ENCODE measurements at regions not wholly inside any gene's neighbourhood (a gene's known extent, or its start where the extent isn't known, plus 50 kb on each side); places are given as distances from the start of the nearest gene placed in this dataset.

DNA sequence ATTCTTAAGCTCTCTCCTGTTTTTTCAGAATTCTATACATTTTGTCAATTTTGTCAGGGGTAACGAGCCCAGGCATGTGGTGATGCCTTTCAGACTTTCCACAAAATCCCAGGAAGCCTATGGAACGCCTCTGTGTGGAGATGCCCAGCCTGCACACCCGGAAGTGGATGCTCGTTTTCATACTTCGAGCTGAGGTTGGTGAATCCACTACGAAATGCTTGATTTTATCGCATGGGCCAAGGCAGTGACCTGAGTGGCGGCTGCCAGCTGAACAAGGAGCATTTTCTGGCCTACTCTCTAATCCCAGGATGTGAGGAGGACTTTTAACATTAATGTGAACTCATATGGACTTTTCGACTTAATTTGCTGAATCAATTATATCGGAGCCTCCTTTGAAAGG lies 426.7 kb upstream of the B3GAT1 start:
- Mint-ChIP-seq H3K4me3 (no peak overlapping the region), H3K27ac (no peak overlapping the region), H3K9me3 (no peaks in the 10 kb centered on the region), H3K4me1 (ENCODE audit: low read depth in 2 of 2) (no peaks in the 10 kb centered on the region), H3K36me3 (no peaks in the 10 kb centered on the region), H3K27me3 (peaks cover 4 to 16% of the 10 kb centered on the region in 2 donors)
- DNase-seq (ENCODE audit: low spot score) (no peak), ATAC-seq (no peak)

DNA sequence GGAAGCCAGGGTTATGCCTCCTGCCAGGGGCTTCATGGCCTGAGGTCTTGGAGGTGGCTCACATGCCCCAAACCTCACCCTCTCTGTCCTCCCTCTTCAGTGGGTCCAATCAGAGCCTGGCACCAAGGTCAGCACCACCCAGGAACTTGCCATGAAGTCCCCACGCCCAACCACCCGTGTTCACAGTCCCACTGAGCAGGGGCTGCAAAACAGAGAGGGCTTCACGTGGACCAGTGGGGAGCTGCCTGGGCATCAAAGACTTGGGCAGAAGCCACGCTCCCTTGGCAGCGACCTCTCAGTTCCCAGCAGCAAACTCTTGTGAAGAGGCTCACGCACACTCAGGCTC lies 425.8 kb upstream of the B3GAT1 start:
- Mint-ChIP-seq H3K9me3 (no peaks in the 10 kb centered on the region), H3K27ac (no peak overlapping the region), H3K27me3 (peaks cover 9 to 23% of the 10 kb centered on the region in 2 donors), H3K36me3 (no peaks in the 10 kb centered on the region), H3K4me1 (ENCODE audit: low read depth in 2 of 2) (no peaks in the 10 kb centered on the region), H3K4me3 (no peak overlapping the region)
- DNase-seq (ENCODE audit: low spot score) (no peak), ATAC-seq (peak in 1 of 2 donors; percentile 8)

DNA sequence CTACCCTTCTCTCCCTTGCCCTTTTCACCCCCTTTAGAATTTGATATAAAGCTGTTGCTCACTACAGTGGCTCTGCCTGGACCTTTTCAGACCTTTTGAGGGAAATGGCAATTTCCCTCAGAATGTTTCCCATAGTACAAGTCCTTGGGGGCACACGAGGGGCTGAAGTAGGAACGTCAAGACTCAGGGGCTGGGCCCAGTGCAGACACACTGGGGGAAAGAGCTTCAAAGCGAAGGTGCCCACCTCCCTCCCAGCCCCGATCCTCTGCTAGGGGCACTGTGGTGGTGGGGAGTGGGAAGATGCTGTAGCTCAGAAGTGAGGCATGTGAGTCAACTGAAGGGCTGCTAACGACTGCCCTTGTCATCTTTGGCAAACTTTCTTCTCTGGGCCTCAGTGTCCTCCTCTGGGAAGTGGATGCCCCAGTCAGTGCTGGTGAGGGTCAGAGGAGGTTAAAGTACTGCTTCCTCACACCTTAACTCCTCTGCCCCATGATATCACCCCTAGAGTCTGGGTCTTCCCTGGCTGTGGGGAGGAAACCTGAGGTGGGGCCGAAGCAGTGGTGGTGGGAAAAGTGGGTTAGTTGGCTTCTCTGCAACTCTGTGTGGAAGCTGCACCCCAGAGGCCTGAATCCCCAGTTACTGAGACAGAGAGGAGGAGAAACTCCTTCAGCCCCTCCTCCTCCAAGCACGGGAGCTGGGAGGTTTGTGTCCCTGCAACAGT lies 425.3 kb upstream of the B3GAT1 start:
- no peaks in the 10 kb centered on the region for H3K4me1 Mint-ChIP-seq (ENCODE audit: low read depth in 2 of 2)
- peaks cover 12 to 28% of the 10 kb centered on the region in 2 donors for H3K27me3 Mint-ChIP-seq
- H3K4me3 Mint-ChIP-seq = no peak overlapping the region
- ATAC-seq (peak in 1 of 2 donors; percentile 58), DNase-seq (ENCODE audit: low spot score) (no peak)
- no peaks in the 10 kb centered on the region for H3K36me3 Mint-ChIP-seq
- no peaks in the 10 kb centered on the region for H3K9me3 Mint-ChIP-seq
- H3K27ac Mint-ChIP-seq = no peak overlapping the region

DNA sequence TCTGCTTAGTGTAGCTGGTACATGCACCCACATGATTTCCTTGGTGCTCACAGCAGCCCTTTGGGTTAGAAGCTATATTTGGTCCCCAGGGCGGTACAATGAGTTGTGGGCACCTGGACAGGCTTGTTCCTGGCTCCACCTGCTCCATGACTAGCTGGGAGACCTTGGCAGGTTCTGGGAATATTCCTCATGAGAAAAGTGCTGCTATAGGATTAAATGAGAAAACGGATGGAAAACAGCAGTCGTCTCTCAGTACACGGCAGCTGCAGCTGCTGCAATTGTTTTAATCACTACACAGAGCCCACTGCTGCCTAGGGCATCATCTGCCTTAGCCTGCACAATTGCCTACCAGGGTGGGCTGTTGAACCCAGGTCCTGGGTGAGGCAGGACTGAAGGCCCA lies 424.5 kb upstream of the B3GAT1 start:
- ATAC-seq = no peak
- H3K36me3 Mint-ChIP-seq = no peaks in the 10 kb centered on the region
- no peak overlapping the region for H3K27ac Mint-ChIP-seq
- H3K27me3 Mint-ChIP-seq = peaks cover 12 to 32% of the 10 kb centered on the region in 2 donors
- H3K4me1 Mint-ChIP-seq (ENCODE audit: low read depth in 2 of 2) = no peaks in the 10 kb centered on the region
- H3K4me3 Mint-ChIP-seq = no peak overlapping the region
- DNase-seq (ENCODE audit: low spot score) = no peak
- H3K9me3 Mint-ChIP-seq = no peaks in the 10 kb centered on the region

DNA sequence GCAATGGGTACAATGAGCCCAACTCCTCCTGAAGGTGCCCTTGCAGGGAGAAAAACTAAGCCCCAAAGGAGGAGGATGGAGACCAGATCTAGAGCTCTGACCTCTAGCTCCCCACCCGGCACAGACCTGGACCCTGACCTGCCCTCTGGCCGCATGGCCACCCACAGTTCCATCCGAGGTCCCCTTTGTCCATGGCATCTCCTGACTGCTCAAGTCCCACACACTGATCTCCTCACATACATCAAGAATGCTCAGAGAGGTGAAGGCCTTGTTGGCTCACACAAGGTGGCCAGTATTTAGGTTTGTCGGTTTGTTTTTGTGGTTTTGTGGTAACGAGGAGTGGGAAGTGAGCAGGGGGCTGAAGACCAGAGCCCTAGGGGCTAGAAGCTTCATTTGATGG lies 423.5 kb upstream of the B3GAT1 start:
- DNase-seq (ENCODE audit: low spot score) (no peak), ATAC-seq (no peak)
- no peaks in the 10 kb centered on the region for H3K4me1 Mint-ChIP-seq (ENCODE audit: low read depth in 2 of 2)
- no peaks in the 10 kb centered on the region for H3K9me3 Mint-ChIP-seq
- H3K27ac Mint-ChIP-seq = no peak overlapping the region
- H3K27me3 Mint-ChIP-seq = peaks cover 17 to 41% of the 10 kb centered on the region in 2 donors
- H3K36me3 Mint-ChIP-seq = no peaks in the 10 kb centered on the region
- H3K4me3 Mint-ChIP-seq = no peak overlapping the region

DNA sequence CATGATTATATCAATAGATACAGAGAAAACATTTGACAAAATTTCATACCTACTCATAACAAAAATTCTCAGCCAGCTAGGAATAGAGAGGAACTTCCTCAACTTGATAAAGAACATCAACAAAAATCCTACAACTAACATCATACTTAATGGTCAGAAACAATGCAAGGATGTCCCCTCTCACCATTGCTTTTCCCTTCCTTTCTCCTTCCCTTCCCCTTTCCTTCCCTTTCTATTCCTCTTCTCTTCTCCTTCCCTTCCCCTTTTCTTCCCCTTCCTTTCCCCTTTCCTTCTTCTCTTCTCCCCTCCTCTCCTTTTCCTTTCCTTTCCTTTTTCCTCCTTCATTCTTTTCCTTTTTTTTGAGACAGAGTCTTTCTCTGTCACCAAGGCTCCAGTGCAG lies 418.3 kb upstream of the B3GAT1 start:
- Mint-ChIP-seq H3K36me3 (no peaks in the 10 kb centered on the region), H3K27ac (no peak overlapping the region)

DNA sequence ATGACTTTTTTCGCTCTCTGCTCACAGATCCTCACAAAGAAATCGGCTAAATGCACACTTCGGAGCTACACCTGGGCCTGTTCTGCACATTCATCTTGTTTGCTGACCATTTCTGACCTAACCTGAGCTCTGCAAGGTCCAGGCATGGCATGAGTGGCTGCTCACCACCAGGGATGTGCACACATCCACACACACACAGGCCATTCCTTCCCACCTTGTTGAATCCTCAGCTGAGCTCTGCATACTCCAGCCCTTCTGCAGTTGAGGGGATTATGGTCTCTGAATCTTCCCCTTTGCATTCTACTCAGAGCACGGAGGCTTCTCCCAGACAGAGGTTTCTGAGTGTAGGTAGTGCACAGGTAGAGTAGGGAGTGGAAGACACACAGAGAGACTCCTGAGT lies 411.9 kb upstream of the B3GAT1 start:
- ATAC-seq (no peak), DNase-seq (ENCODE audit: low spot score) (no peak)
- Mint-ChIP-seq H3K27me3 (peaks cover 27 to 28% of the 10 kb centered on the region in 2 donors), H3K4me1 (ENCODE audit: low read depth in 2 of 2) (no peaks in the 10 kb centered on the region), H3K27ac (no peak overlapping the region), H3K36me3 (no peaks in the 10 kb centered on the region), H3K9me3 (no peaks in the 10 kb centered on the region), H3K4me3 (no peak overlapping the region)

More for the DNA sequence above, 418.3 kb upstream of the B3GAT1 start:
- no peak for DNase-seq (ENCODE audit: low spot score)
- no peak overlapping the region for H3K4me3 Mint-ChIP-seq
- H3K4me1 Mint-ChIP-seq (ENCODE audit: low read depth in 2 of 2) = no peaks in the 10 kb centered on the region
- H3K9me3 Mint-ChIP-seq = no peaks in the 10 kb centered on the region
- peaks cover 26 to 57% of the 10 kb centered on the region in 2 donors for H3K27me3 Mint-ChIP-seq
- ATAC-seq = no peak

DNA sequence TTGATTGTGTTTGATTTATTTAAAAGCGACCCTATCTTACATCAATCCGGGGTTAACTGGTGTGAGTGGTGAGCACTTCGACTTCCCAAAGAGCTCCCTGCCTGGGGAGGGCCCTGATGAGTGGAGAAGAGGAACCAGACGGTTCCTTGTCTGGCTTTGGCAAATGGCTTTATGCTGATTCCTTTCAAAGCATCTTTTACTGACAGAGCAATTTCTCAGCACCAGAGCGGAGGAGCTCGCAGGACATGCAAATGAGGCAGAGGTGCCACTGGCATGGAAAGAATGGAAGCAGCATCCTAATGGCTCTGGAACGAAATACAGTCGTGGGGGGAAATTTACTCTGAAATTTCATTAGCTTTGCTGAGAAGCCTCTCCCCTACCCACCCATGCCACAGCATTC lies 410.9 kb upstream of the B3GAT1 start:
- ATAC-seq = no peak
- no peaks in the 10 kb centered on the region for H3K36me3 Mint-ChIP-seq
- peaks cover 36 to 38% of the 10 kb centered on the region in 2 donors for H3K27me3 Mint-ChIP-seq
- H3K9me3 Mint-ChIP-seq = no peaks in the 10 kb centered on the region
- H3K4me1 Mint-ChIP-seq (ENCODE audit: low read depth in 2 of 2) = no peaks in the 10 kb centered on the region
- H3K27ac Mint-ChIP-seq = no peak overlapping the region
- no peak overlapping the region for H3K4me3 Mint-ChIP-seq
- no peak for DNase-seq (ENCODE audit: low spot score)

DNA sequence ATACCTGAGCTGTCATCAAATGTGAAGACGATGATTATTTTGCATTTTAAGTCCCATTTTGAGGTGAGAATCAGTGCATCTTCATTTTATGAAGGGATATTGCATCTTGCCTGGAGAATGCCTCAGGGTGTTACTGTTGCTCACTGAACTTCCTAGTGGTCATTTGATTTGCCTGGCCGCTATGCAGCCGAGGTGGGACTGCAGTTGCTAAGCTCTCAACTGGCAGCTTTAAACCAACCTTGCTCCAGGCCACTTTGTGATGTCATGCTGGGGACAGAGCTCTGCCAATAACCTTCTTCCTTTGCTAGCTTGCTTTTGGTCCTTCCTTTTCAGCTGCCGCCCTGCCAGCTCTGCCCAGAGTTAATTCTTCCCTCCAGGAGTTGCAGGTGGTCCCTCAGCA lies 409.4 kb upstream of the B3GAT1 start:
- no peaks in the 10 kb centered on the region for H3K36me3 Mint-ChIP-seq
- no peak for ATAC-seq
- H3K9me3 Mint-ChIP-seq = no peaks in the 10 kb centered on the region
- peaks cover 35 to 39% of the 10 kb centered on the region in 2 donors for H3K27me3 Mint-ChIP-seq
- H3K27ac Mint-ChIP-seq = no peak overlapping the region
- H3K4me1 Mint-ChIP-seq (ENCODE audit: low read depth in 2 of 2) = no peaks in the 10 kb centered on the region
- no peak for DNase-seq (ENCODE audit: low spot score)
- no peak overlapping the region for H3K4me3 Mint-ChIP-seq

DNA sequence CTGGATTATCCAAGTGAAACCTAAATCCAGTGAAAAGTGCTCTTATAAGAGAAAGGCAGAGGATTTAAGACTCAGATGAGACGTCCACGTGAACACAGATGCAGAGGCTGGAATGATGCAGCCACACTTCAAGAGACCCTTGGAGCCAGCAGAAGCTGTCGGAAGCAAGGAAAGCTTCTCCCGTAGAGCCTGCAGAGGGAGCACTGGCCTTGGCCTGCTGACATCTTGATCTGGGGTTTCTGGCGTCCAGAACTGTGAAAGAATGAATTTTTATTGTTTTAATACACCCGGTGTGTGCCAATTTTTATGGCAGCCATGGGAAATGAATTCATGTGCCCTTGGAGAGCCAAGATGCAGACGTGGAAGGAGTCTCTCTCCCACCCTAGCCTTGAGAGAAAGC lies 407.0 kb upstream of the B3GAT1 start:
- Mint-ChIP-seq H3K9me3 (no peaks in the 10 kb centered on the region), H3K27me3 (peaks cover 33 to 39% of the 10 kb centered on the region in 2 donors), H3K36me3 (no peaks in the 10 kb centered on the region), H3K4me1 (ENCODE audit: low read depth in 2 of 2) (no peaks in the 10 kb centered on the region), H3K4me3 (no peak overlapping the region), H3K27ac (no peak overlapping the region)
- no peak for ATAC-seq
- DNase-seq (ENCODE audit: low spot score) = no peak

DNA sequence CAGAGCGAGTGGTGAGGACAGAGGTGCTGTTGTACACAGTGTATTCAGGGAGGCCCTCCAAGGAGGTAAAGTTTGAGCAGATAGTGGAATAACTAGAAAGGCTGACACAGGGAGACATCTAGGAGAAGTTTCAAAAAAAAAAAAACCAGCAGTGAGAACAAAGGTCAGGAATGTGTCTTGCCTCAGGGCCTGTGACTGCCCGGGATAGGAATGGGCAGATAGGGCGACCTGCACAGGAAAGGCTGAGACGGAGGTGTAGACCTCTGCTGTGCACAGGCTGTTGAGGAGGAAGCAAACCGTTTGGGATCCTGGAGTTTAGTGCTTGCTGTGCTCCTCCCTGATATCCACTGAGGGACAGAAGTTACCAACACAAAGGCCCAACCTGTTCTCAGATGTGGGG lies 406.5 kb upstream of the B3GAT1 start:
- Mint-ChIP-seq H3K4me3 (no peak overlapping the region), H3K27ac (no peak overlapping the region), H3K4me1 (ENCODE audit: low read depth in 2 of 2) (no peaks in the 10 kb centered on the region), H3K27me3 (peaks cover 32 to 40% of the 10 kb centered on the region in 2 donors), H3K36me3 (no peaks in the 10 kb centered on the region), H3K9me3 (no peaks in the 10 kb centered on the region)
- ATAC-seq = no peak
- no peak for DNase-seq (ENCODE audit: low spot score)

DNA sequence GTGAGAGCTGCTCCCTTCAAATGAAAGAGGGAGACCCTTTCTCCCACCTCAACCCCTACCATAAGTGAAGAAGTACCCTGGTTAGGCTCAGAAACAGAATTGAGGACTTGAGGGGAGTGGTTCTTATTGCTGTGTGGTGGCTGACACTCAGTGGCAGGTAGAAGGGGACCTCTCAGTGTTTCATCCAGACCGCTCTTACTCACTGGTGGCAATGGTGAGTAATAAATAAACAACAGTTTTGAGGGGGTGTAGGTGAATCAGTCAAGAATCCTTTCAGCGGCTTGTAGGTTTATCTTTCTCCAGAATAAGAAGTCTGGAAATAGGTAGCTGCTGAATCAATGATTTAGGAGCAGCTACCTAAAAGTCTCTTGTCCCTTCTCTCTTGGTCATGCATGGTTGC lies 403.4 kb upstream of the B3GAT1 start:
- DNase-seq (ENCODE audit: low spot score) (no peak), ATAC-seq (no peak)
- Mint-ChIP-seq H3K27me3 (peaks cover 31 to 34% of the 10 kb centered on the region in 2 donors), H3K4me3 (no peak overlapping the region), H3K36me3 (no peaks in the 10 kb centered on the region), H3K4me1 (ENCODE audit: low read depth in 2 of 2) (no peaks in the 10 kb centered on the region), H3K27ac (no peak overlapping the region), H3K9me3 (no peaks in the 10 kb centered on the region)

DNA sequence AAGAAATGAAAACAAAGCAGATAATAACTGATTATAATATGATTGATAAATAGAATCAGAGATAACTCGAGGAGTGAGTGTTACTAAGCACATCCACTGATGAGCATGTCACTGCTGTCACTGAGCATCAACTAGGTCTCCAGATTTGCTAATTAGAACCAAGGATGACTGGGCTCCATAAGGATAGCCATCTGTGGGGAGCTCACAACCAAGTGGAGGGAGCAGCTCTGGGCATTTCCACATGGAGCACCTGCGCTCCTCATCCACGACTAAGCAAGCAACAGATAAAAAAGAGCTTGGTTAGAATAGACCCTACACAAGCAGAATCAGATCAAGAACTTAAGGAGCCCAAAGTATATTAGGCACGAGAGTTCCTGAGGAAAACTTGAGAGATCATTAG lies 396.0 kb upstream of the B3GAT1 start:
- Mint-ChIP-seq H3K36me3 (no peaks in the 10 kb centered on the region), H3K4me3 (no peak overlapping the region), H3K9me3 (no peaks in the 10 kb centered on the region), H3K27me3 (peaks cover 19 to 35% of the 10 kb centered on the region in 2 donors), H3K4me1 (ENCODE audit: low read depth in 2 of 2) (no peaks in the 10 kb centered on the region), H3K27ac (no peak overlapping the region)
- ATAC-seq = no peak
- DNase-seq (ENCODE audit: low spot score) = no peak

DNA sequence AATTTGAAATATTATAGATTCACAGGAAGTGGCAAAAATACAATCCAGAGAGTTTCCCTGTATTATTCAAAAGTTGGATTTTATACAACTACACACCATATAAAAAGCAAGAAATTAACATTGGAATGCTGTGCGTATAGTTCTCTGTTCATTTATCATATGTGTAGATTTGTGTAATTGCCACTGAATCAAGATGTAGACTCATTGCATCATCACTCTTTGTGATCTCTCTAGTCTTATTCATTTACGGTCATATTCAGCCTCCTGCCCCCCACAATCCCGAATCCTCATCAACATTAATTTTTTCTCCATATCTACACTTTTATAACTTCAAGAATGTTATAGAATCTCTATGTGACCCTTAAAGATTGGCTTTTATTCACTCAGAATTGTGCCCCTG lies 390.6 kb upstream of the B3GAT1 start:
- H3K27me3 Mint-ChIP-seq = peaks cover 42 to 57% of the 10 kb centered on the region in 2 donors

DNA sequence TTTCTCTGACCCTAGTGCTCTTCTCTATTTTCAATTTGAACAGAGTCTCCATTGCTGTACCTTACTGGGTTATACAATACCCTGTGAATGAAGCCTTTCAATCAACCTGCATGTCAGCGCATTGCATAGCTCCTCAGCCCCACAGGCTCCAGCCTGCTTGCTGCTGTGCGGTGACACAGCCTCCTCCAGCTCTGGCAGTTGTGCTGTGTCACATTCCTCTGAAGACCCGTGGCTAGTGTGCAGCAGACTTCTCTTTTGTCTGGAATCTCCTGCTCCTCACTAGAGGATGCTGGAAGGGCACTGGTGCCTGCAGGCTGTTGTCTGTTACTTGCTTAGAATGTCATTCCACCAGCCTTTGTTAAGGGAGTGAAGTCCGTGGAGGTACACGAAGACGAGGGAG lies 390.1 kb upstream of the B3GAT1 start:
- no peak overlapping the region for H3K4me3 Mint-ChIP-seq
- H3K27ac Mint-ChIP-seq = no peak overlapping the region
- no peaks in the 10 kb centered on the region for H3K36me3 Mint-ChIP-seq
- H3K9me3 Mint-ChIP-seq = no peaks in the 10 kb centered on the region
- ATAC-seq (no peak), DNase-seq (ENCODE audit: low spot score) (no peak)
- H3K4me1 Mint-ChIP-seq (ENCODE audit: low read depth in 2 of 2) = no peaks in the 10 kb centered on the region
- peaks cover 42 to 52% of the 10 kb centered on the region in 2 donors for H3K27me3 Mint-ChIP-seq

More for the DNA sequence above, 390.6 kb upstream of the B3GAT1 start:
- Mint-ChIP-seq H3K4me3 (no peak overlapping the region), H3K9me3 (no peaks in the 10 kb centered on the region), H3K27ac (no peak overlapping the region), H3K4me1 (ENCODE audit: low read depth in 2 of 2) (no peaks in the 10 kb centered on the region), H3K36me3 (no peaks in the 10 kb centered on the region)
- no peak for ATAC-seq
- no peak for DNase-seq (ENCODE audit: low spot score)

Data from natural killer cell treated with Interleukin-12 subunit alpha and Interleukin-12 subunit beta and Interleukin-15 and Interleukin-18, amount 100 ng/mL, for 72 hours (primary cell).